Amygdala (tissue), 56 donors: ENCODE measurements at regions not wholly inside any gene's neighbourhood (a gene's known extent, or its start where the extent isn't known, plus 50 kb on each side); places are given as distances from the start of the nearest gene placed in this dataset.
"Not testable (repeated sequence)": the region's sequence is repeated elsewhere in the genome, so short reads cannot be mapped to it uniquely, and the experiment has no call there.

ENCODE experiments used
- DNase-seq, 56 donors: peaks; one replicate each; lab custom pipeline; 2025; lab: John Stamatoyannopoulos, UW

DNA sequence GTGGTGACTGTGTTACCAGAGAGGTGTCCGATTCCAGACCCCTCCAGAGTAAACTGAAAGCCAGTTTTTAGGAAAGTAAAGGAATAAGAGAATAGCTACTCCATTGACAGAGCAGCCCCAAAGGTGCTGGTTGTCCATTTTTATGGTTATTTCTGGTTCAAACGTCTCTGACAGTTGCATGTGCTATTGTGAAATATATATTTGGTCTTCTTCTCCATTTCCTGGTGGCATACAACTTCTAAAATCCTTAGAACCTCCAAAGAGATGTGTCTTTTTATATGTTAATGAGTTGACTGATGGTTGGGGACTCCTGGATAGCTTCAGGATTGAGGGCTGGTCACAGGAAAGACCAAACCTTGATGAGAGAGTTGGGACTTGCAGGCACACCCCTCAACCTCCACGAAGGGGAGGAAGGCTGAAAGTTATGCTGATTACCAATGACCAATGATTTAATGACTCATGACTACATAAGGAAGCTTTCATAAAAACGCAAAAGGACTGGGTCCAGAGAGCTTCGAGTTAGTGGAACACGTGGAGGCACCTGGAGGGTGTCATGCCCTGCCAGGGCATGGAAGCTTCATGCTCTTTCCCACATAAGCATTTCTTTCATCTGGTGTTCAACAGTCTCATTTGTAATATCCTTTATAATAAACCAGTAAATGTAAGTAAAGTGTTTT lies 100.7 kb downstream of the SLC16A1 start:
- DNase-seq, result no peak

GRCh38 chr1:112854368-112854984 lies 101.5 kb downstream of the SLC16A1 start:
- DNase-seq, result peak in 1 of 56 donors; percentile 7

DNA sequence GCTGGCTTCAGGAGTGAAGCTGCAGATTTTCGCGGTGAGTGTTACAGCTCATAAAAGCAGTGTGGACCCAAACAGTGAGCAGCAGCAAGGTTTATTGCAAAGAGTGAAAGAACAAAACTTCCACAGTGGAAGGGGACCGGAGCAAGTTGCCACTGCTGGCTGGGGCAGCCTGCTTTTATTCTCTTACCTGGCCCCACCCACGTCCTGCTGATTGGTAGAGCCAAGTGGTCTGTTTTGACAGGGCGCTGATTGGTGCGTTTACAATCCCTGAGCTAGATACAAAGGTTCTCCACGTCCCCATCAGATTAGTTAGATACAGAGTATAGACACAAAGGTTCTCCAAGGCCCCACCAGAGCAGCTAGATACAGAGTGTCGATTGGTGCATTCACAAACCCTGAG lies 102.1 kb downstream of the SLC16A1 start:
- not testable (repeated sequence) for DNase-seq

GRCh38 chr1:112852934-112853333 lies 103.1 kb downstream of the SLC16A1 start:
- no peak for DNase-seq

GRCh38 chr1:112852276-112852675 lies 103.7 kb downstream of the SLC16A1 start:
- no peak for DNase-seq

DNA sequence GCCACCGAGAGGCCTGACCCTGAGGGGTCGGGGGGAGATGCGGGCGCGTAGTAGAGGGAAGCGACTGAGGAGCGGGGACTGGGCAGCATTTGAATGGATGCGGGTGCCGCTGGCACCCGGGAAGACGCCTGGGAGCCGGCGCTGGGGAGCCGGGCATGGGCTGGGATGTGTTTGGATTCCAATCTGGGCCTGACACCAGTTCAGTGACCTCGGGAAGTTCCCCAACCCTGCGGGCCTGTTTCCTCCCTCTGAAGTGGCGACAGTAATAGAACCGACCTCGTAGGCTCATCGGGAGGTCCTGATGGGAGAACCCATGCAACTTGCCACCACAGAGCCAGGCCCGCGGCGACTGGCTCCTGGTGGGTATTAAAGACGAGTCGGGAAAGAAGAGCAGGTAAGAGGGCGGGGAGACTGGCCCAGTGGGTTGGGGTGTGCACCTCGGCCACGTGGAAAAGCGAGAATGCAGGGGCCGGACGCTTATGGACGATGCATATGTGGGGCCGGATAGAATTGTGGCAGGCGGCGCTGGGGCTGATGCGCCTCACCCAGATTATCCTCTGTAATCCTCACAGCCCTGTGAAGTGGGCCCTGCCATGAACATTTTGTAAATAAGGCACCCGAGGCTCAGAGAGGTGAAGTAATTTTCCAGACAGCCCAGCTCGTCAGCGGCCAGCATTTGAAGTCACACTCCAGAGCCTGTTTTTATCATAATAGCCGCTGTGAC lies 105.8 kb downstream of the SLC16A1 start:
- DNase-seq, result peak in 2 of 56 donors; percentile 16 to 23

DNA sequence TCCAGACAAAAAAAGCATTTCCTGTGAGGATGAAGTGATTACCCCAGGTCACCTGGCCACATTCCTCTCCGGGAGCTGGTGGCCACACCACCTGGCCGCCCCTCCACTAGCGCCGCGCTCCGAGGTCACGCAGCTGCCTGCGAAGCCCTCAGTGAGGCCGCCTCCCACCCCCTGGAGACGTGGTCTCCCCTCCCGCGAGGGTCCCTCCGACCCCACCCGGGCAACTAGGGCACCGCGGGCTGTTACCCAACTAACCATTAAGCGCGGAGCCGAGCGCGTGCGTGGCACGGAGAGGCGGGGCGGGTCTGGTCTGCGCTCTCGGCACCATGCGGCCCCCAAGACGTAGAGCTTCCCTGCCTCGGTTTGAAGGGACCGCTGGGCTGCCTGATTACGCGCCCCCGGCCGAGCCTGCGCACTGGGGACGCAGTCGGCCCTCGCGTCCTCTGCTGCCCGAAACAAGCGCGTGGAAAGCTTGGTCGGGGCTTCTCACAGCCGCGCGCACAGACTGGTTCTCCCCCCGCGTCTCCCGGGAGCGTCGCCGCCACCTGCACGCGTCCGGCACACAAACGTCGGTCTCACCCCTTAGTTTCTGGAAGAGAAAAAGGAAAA lies 106.5 kb downstream of the SLC16A1 start:
- DNase-seq, result peak in 37 of 56 donors; percentile 3 to 56 (median 19)

GRCh38 chr1:112841825-112842224 lies 114.2 kb downstream of the SLC16A1 start:
- peak in 1 of 56 donors; percentile 5 for DNase-seq

- peak in 4 of 56 donors; percentile 6 to 30 (median 11) for DNase-seq
These were observed 115.1 kb downstream of the SLC16A1 start for GRCh38 chr1:112840631-112841624.

GRCh38 chr1:112836642-112837041 lies 119.4 kb downstream of the SLC16A1 start:
- no peak for DNase-seq

DNA sequence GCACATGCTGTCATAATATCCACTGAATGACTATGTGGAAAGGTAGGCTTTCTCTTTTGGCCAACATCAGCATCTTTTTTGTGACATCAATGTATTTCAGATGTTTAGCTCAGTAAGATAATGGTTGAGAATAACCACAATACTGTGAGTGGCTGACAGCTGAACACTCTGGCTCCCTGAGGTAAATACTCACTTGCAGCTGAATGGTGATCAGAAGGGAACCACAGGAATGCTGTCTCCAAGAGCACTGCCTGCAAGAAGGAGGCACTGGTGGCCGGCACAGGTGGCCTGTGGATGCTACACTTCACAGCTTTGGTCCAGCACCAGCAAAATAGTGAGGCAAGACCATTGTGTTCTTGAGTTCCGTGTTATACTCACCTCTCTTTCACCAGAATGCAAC lies 118.7 kb upstream of the PPM1J start:
- no peak for DNase-seq

DNA sequence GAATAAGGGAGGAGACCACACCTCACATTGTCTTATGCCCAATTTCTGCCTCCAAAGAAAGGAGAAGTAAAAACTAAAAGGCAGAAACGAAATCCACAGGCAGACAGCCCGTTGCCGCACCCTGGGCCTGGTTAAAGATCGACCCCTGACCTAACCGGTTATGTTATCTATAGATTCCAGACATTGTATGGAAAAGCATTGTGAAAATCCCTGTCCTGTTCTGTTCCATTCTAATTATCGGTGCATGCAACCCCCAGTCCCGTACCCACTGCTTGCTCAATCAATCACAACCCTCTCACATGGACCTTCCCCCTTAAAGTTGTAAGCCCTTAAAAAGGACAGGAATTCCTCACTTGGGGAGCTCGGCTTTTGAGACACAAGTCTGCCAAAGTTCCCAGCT lies 117.1 kb upstream of the PPM1J start:
- peak in 1 of 56 donors; percentile 2 for DNase-seq

- DNase-seq, result not testable (repeated sequence)
These were observed 114.6 kb upstream of the PPM1J start for GRCh38 chr1:112829691-112830090.

DNA sequence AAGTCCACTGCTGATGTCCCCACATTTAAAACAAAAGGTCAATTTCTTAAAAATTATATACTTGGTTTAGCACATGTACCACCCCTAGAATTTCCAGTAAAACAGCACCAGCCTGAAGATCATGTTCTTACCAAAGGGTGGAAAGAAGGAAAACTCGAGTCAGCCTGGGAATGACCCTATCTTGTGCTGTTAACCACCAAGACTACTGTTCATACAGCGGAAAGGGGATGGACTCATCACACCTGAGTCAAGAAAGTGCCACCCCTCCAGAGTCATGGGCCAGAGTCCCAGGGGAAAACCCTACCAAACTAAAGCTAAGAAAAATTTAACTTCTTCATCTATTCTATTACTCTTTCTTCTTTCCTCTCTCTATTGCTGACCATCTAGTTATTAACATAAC lies 113.6 kb upstream of the PPM1J start:
- no peak for DNase-seq

GRCh38 chr1:112827391-112827790 lies 112.3 kb upstream of the PPM1J start:
- DNase-seq, result not testable (repeated sequence)

DNA sequence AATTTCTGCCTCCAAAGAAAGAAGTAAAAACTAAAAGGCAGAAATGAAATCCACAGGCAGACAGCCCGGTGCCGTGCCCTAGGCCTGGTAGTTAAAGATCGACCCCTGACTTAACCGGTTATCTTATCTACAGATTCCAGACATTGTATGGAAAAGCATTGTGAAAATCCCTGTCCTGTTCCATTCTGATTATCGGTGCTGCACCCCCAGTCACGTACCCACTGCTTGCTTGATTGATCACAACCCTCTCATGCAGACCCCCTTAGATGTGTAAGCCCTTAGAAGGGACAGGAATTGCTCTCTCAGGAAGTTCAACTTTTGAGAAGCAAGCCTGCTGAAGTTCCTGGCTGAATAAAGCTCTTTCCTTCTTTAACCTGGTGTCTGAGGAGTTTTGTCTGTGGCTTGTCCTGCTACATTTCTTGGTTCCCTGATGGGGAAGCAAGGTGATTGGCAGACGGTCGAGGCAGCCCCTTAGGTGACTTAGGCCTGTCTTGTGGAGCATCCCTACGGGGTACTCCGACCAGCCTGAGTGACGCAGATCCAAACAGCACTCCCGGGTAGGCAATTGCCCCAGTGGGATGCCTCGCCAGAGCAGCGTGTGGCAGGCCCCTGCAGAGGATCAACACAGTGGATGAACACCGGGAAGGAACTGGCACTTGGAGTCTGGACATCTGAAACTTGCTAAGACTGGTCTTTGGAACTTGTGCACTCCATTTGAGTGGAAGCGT lies 111.2 kb upstream of the PPM1J start:
- no peak for DNase-seq

DNA sequence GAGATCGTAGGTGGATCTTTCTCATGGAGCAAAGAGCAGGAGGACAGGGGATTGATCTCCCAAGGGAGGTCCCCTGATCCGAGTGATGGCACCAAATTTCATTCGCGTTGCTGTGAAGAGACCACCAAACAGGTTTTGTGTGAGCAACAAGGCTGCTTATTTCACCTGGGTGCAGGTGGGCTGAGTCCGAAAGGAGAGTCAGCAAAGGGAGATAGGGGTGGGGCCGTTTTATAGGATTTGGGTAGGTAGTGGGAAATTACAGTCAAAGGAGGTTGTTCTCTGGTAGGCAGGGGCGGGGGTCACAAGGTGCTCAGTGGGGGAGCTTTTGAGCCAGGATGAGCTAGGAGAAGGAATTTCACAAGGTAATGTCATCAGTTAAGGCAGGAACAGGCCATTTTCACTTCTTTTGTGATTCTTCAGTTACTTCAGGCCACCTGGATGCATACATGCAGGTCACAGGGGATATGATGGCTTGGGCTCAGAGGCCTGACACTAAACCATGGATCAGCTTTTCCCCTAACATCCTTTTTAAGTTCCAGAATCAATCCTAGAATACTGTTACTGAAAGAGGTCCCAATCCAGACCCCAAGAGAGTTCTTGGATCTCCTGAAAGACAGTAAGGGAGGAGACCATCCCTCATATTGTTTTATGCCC lies 110.6 kb upstream of the PPM1J start:
- DNase-seq, result not testable (repeated sequence)

- not testable (repeated sequence) for DNase-seq
These were observed 109.9 kb upstream of the PPM1J start for GRCh38 chr1:112825075-112825474.
